ENCODE measurements at regions not wholly inside any gene's neighbourhood (a gene's known extent, or its start where the extent isn't known, plus 50 kb on each side); places are given as distances from the start of the nearest gene placed in this dataset.

DNA sequence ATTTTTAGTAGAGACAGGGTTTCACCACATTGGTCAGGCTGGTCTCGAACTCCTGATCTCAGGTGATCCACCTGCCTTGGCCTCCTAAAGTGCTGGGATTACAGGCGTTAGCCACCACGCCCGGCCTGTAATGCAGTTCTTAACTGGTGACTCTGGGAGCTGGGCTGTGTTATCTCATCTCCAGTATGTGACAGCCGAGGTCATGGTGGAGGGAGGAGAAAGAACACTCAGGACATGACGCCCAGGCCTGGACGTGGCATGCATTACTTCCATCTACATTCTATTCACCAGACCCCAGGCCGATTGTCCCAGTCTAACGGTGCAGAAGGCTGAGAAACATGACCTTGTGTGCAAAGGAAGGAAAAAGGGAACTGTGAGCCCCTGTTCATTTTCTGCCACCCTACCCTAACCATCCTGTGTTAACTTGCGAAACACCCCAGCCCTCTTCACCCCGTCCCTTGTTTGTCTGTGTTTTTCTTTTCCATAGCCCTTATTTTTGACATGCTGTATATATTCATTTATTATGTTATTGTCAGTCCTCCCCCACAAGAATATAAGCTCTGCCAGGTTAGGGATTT lies 88.1 kb upstream of the ASAP2 start:
- no peak for TF ChIP-seq ZNF274 (IDR thresholded peaks at IDR 0.05; ENCODE audit: low read depth, low read length)
- no peak for TF ChIP-seq SUZ12 (IDR thresholded peaks at IDR 0.05; ENCODE audit: extremely low read depth, insufficient read depth, insufficient read length)
- TF ChIP-seq YY1 (IDR thresholded peaks at IDR 0.05; ENCODE audit: insufficient read depth, insufficient read length) = no peak
